ENCODE measurements at regions not wholly inside any gene's neighbourhood (a gene's known extent, or its start where the extent isn't known, plus 50 kb on each side); places are given as distances from the start of the nearest gene placed in this dataset.

DNA sequence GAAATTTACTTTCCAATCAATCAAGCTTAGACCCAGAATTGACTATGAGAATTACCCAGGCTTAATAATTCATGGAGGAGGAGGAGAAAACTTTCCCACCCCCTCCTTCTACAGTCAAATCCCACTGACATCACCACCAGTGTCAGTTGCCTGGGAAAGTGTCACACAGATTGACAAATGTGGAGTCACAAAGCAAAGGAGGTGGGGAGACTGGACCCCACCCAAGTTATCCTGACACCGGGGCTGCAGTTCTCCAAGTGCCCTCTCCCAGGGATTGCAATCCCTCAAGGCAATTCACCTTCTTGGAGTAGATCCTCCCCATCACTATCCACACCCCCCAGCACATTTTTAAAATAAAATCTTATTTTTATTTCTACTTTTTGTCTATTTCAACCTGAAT, 100.2 kb upstream of the CDH11 start:
- ATAC-seq (ENCODE audit: low read depth), result no peak
- no peaks in the 10 kb centered on the region for H3K36me3 Mint-ChIP-seq
- H3K27ac Mint-ChIP-seq, result no peak overlapping the region
- no peaks in the 10 kb centered on the region for H3K9me3 Mint-ChIP-seq
- H3K4me3 Mint-ChIP-seq, result no peak overlapping the region
- DNase-seq, result no peak
- POLR2A ChIA-PET, result no interaction called here
- H3K27me3 Mint-ChIP-seq, result no peaks in the 10 kb centered on the region
- H3K4me1 Mint-ChIP-seq, result no peaks in the 10 kb centered on the region

DNA sequence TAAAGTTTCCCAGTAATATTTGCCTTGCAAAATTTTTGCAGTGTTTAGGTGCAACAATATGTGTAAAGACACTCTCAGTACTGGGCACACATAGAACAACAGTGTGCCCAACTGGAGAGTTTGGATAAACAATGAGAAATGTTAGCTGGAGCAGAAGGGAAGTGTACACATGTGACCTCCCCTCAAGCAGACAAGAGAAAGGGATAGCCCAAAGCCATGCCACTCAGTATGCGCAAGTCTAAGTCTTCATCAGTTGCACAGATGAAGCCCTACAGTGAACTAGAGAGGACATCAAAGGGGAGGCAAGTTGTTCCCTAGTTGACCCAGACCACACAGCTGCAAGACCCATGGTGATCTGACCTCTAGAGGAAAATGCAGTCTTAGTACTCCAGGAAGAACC, 97.9 kb upstream of the CDH11 start:
- Mint-ChIP-seq H3K36me3 (no peaks in the 10 kb centered on the region), H3K4me3 (no peak overlapping the region), H3K9me3 (no peaks in the 10 kb centered on the region), H3K27ac (no peak overlapping the region), H3K27me3 (no peaks in the 10 kb centered on the region), H3K4me1 (no peaks in the 10 kb centered on the region)
- DNase-seq (no peak), ATAC-seq (ENCODE audit: low read depth) (no peak)
- POLR2A ChIA-PET, result no interaction called here

DNA sequence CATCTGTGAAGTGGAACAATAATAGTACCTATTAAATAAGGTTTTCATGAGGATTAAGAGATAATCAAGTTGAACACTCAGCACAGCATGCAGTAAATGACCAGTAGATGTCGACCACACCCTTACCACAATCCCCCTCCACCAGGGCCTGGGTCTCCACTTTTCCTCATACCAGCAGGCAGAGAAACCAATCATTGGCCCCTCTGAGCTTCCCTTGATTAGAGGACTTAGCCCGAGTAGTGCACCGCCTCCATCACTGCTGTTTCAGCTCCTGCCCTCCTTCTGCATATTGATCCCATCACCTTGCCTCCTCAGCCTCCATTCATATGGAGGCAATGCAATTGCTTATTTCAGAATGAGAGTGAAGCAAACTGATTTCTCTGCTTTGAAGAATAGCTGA, 96.5 kb upstream of the CDH11 start:
- Mint-ChIP-seq H3K4me1 (no peaks in the 10 kb centered on the region), H3K4me3 (no peak overlapping the region), H3K27me3 (no peaks in the 10 kb centered on the region), H3K36me3 (no peaks in the 10 kb centered on the region), H3K27ac (no peak overlapping the region), H3K9me3 (no peaks in the 10 kb centered on the region)
- POLR2A ChIA-PET, result no interaction called here
- ATAC-seq (ENCODE audit: low read depth), result no peak
- DNase-seq, result no peak

DNA sequence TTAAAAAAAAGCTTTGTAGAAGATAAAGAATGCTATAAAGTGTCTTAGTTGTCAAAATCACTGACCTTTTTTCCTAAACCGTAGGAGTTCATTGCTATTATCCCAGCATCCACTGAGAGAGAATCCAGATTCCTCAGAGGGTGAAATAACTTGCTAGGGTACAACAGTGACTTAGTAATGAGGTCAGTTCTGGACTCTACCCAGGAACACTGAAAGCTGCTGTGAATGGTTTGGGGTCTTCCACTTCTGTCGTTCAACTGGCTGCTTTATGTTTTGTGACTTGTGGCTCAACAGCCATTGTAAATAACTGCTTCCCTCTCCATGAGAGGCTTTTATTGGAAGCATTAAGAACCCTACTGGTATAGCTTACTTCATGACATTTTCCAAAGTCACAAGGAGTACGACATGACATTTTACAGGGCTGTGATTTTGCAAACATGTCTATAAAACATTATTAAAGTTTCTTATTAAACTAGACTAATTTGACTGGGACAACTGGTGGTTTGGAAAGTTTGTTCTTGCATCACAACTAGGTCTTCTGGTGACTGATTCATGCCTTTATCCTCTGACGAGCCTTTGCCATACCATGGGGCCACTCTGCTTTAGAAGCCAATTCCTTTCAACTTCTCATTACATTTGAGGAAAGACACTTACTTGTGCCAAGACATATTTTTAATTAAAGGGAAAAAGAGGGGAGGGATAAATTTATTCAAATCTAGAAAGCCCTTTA, 92.2 kb upstream of the CDH11 start:
- no peak overlapping the region for H3K27ac Mint-ChIP-seq
- no peak for ATAC-seq (ENCODE audit: low read depth)
- DNase-seq, result no peak
- H3K36me3 Mint-ChIP-seq, result no peaks in the 10 kb centered on the region
- no peaks in the 10 kb centered on the region for H3K9me3 Mint-ChIP-seq
- H3K27me3 Mint-ChIP-seq, result no peaks in the 10 kb centered on the region
- POLR2A ChIA-PET, result no interaction called here
- no peaks in the 10 kb centered on the region for H3K4me1 Mint-ChIP-seq
- H3K4me3 Mint-ChIP-seq, result no peak overlapping the region

DNA sequence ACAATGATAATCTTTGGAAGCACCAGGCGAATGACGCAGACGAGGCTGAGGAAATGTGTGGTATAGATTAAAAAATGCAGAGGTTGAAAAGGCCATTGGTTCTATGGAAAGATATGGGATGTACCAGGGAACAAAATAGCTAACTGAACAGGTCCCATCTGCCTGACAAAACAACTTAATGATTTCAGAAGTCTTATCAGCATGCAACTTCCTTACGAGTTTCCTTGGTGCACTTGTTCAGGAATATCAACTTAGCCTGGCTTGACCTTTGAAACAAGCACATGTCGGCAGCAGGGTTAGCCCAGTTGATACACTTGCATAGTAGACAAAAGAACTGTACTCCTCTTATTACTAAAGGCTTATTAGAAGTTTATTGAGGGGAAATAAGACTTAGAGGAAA, 90.9 kb upstream of the CDH11 start:
- ATAC-seq (ENCODE audit: low read depth), result no peak
- Mint-ChIP-seq H3K4me3 (no peak overlapping the region), H3K27ac (no peak overlapping the region), H3K4me1 (no peaks in the 10 kb centered on the region), H3K9me3 (no peaks in the 10 kb centered on the region), H3K36me3 (no peaks in the 10 kb centered on the region), H3K27me3 (no peaks in the 10 kb centered on the region)
- POLR2A ChIA-PET, result no interaction called here
- DNase-seq, result no peak

DNA sequence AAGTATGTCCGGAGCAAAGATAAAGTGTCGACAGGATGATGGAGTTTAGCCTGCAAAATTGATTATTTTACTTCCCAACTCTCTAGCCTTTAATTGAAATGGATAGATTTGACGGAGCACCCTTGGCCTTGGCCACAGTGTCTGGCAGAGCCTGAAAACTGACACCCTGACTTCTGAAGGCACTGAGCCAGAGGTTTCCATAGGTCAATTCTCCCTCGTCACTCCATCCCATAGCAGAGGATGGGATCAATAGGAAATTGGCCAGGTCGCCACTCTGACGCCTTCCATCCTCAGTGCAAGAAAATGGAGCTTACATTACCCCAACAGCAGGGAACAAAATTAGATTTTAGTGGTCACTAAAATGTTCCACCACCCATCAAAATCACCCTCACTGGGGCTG, 90.4 kb upstream of the CDH11 start:
- no peaks in the 10 kb centered on the region for H3K27me3 Mint-ChIP-seq
- no peak overlapping the region for H3K4me3 Mint-ChIP-seq
- POLR2A ChIA-PET, result no interaction called here
- no peaks in the 10 kb centered on the region for H3K9me3 Mint-ChIP-seq
- ATAC-seq (ENCODE audit: low read depth) (no peak), DNase-seq (no peak)
- H3K36me3 Mint-ChIP-seq, result no peaks in the 10 kb centered on the region
- H3K27ac Mint-ChIP-seq, result no peak overlapping the region
- no peaks in the 10 kb centered on the region for H3K4me1 Mint-ChIP-seq

DNA sequence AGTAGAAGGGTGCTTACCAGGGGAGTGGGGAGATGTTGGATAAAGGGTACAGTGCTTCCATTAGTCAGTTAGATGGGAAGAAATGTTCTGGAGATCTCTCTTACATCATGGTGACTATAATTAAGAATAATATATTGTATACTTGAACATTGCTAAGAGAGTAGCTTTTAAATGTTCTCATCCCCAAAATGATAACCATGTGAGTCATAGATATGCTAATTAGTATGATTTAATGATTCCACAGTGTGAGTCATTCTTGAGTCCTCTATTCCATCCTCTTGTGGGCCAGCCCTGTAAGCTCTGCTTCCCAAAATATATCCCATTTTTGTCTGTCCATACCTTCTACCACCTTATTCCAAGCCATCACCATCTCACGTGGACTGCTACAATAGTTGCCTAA, 80.6 kb upstream of the CDH11 start:
- POLR2A ChIA-PET, result no interaction called here
- no peaks in the 10 kb centered on the region for H3K27me3 Mint-ChIP-seq
- H3K36me3 Mint-ChIP-seq, result no peaks in the 10 kb centered on the region
- no peak overlapping the region for H3K4me3 Mint-ChIP-seq
- no peak for DNase-seq
- no peak for ATAC-seq (ENCODE audit: low read depth)
- no peak overlapping the region for H3K27ac Mint-ChIP-seq
- H3K9me3 Mint-ChIP-seq, result peaks cover 5% of the 10 kb centered on the region
- H3K4me1 Mint-ChIP-seq, result no peaks in the 10 kb centered on the region

DNA sequence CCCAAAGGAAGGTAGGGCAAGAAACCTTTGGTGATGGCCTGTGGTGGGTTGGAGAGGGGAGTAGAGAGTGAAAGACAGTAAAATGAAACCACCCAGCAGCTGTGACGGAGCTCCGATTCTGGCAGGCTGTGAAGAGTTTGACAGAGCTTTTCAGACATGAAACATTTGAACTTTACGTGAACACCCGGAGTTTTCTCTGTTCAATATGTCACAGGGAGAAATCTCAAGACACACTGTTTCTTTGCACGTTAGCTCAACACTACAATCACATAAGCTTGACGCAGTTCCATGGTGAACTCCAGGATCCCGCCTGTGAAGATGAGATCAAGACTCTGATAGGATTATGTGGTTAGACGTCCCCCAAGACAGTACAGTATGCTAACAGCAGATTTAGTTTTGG, 79.6 kb upstream of the CDH11 start:
- Mint-ChIP-seq H3K4me1 (no peaks in the 10 kb centered on the region), H3K36me3 (no peaks in the 10 kb centered on the region), H3K4me3 (no peak overlapping the region), H3K27me3 (no peaks in the 10 kb centered on the region), H3K9me3 (peaks cover 5% of the 10 kb centered on the region), H3K27ac (no peak overlapping the region)
- DNase-seq (no peak), ATAC-seq (ENCODE audit: low read depth) (no peak)
- POLR2A ChIA-PET, result no interaction called here

DNA sequence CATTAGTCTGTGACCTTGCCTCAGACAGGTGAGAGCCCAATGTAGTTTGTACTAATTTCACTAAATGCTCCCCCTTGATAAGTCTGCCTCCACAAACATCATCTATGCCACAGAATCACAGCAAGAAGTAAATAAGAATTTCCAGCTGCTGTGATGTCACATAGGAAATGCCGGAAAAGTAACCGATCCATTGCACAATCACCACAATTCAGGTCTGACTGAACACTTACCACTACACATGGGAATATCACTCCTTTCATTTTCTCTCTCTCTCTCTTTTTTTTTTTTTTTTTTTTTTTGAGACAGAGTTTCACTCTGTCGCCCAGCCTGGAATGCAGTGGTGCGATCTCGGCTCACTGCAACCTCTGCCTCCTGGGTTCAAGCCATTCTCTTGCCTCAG, 79.0 kb upstream of the CDH11 start:
- no peaks in the 10 kb centered on the region for H3K36me3 Mint-ChIP-seq
- H3K4me3 Mint-ChIP-seq, result no peak overlapping the region
- H3K9me3 Mint-ChIP-seq, result peaks cover 5% of the 10 kb centered on the region
- no peak for ATAC-seq (ENCODE audit: low read depth)
- H3K27ac Mint-ChIP-seq, result no peak overlapping the region
- H3K27me3 Mint-ChIP-seq, result no peaks in the 10 kb centered on the region
- POLR2A ChIA-PET, result no interaction called here
- no peaks in the 10 kb centered on the region for H3K4me1 Mint-ChIP-seq
- no peak for DNase-seq

DNA sequence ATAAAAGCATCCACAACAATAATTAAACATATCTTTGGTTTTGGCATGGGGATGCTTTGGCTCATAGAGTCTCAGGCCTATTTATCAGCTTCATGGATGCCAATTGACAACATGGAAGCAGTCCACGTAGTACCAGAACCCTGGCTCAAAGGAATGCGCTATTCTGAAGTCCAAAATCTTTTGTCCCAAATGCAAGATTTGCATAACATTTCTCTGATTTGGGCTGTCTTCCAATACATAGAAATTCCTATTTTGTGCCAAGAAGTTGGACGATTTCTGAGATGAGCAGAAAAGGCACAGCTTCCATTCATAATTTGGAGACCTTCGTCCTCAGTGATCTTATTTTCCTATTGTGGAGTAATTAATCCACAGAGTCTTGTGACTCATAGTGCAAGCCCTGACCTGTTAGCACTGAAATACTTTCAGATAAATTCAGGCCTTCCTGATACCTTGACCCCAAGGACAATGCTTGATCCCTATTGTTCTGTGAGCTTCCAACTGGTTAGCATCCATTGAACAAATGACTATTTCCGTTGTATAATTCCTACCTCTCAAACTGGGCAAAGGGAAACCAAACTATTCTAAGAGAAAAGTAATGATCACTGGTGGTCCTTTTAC, 78.4 kb upstream of the CDH11 start:
- Mint-ChIP-seq H3K27ac (no peak overlapping the region), H3K4me1 (no peaks in the 10 kb centered on the region), H3K9me3 (peaks cover 5% of the 10 kb centered on the region), H3K27me3 (no peaks in the 10 kb centered on the region), H3K4me3 (no peak overlapping the region), H3K36me3 (no peaks in the 10 kb centered on the region)
- no peak for DNase-seq
- POLR2A ChIA-PET, result no interaction called here
- no peak for ATAC-seq (ENCODE audit: low read depth)

DNA sequence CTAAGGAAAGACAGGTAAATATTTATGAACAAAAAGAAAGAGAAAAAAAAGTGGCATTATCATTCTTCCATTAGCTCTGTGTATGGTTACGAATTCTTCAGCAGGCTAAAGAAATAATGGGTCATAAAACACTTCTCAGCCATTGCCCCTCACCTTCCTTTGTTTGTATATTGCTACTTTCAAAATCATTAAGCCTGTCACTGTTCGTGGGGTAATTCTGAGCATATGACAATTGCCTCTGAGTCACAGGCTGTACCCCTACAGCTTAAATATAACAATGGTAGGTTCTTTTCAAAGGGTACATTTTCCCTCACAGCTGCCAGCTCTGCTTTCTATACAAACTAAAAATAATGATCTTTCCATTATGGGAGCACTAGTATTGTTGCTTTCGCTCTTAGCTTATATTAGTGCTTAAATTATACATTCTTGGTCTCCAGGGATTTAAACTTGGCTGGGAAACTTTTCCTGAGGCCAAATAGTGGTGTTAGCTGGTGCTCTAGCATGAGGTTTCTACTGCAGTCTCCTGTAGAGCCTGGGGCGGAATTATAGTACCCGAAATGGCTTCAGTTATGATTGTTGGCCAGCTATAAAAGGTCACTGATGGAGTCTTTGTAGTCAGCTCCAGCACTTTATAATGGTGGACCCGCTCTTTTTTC, 74.7 kb upstream of the CDH11 start:
- H3K9me3 Mint-ChIP-seq, result peaks cover 3% of the 10 kb centered on the region
- no peak overlapping the region for H3K4me3 Mint-ChIP-seq
- H3K4me1 Mint-ChIP-seq, result no peaks in the 10 kb centered on the region
- POLR2A ChIA-PET, result no interaction called here
- no peak for ATAC-seq (ENCODE audit: low read depth)
- H3K27me3 Mint-ChIP-seq, result no peaks in the 10 kb centered on the region
- no peak overlapping the region for H3K27ac Mint-ChIP-seq
- no peak for DNase-seq
- no peaks in the 10 kb centered on the region for H3K36me3 Mint-ChIP-seq

DNA sequence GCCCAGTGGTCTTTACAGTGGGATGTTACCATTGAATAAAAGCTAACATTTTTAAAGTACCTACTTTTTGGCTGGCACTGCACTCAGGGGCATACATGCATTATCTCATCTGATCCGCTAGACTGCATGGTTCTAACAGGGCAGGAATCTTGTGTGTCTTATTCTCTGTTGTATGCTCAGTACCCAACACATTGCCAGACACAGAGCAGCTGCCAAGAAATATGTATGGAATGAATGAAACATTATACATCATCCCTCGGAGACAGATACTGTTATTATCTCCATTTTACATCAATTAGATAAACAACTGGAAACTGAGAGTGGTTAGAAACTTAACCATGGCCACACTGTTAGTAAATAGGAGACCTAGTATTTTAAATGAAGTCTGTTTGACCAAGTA, 74.1 kb upstream of the CDH11 start:
- Mint-ChIP-seq H3K4me3 (no peak overlapping the region), H3K9me3 (peaks cover 3% of the 10 kb centered on the region), H3K36me3 (no peaks in the 10 kb centered on the region), H3K27ac (no peak overlapping the region), H3K27me3 (no peaks in the 10 kb centered on the region), H3K4me1 (no peaks in the 10 kb centered on the region)
- POLR2A ChIA-PET, result no interaction called here
- DNase-seq, result no peak
- no peak for ATAC-seq (ENCODE audit: low read depth)

DNA sequence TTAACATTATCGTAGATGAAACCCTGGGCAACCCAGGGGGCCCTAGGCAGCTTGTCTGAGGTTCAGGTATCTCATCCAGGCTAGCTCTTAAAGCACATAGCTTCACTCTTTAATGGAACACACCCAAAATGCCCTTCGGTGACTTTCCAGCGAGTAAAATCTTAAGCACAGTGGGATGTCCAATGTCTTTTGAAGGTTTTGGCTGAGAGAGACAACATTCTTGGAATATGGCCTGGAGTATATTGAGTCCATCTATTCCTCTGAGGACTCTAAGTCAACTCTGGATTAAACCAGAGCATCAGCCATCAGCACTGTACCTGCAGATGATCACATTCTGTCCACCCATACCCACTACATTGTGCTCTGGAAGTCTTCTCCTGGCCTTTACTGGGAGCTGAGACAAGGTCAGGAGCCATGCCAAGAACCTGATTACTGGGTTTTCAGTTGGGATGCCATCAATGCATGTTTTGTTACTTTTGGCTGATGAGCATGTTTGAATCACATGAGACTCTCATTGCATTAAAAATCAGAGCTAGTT, 63.4 kb upstream of the CDH11 start:
- ATAC-seq (ENCODE audit: low read depth) (no peak), DNase-seq (no peak)
- Mint-ChIP-seq H3K9me3 (peaks cover 6% of the 10 kb centered on the region), H3K27me3 (no peaks in the 10 kb centered on the region), H3K36me3 (no peaks in the 10 kb centered on the region), H3K27ac (no peak overlapping the region), H3K4me1 (no peaks in the 10 kb centered on the region), H3K4me3 (no peak overlapping the region)
- POLR2A ChIA-PET, result no interaction called here

DNA sequence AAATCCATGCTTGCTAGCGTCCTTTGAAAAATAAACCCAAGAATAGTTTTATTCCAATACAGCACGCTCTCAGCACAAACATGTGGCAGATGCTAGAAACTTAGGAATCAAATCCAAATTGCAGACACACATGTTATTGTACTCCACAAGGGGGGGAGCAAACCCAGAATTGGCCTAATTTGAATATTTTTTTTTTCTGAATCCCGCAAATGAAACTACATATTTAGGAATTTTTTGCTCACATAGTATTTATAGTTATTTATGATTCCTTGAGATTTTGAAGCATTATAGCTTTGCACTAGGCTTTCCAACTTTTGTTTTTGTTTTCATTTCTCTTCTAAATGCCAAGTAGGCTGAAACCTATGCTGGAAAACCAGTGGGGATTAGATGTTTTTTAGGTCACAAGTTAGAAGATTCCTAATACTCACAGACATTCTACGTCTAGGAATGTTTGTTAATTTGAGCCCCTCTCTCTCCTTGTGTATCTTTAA, 59.3 kb upstream of the CDH11 start:
- Mint-ChIP-seq H3K4me3 (no peak overlapping the region), H3K9me3 (peaks cover 3% of the 10 kb centered on the region), H3K27ac (no peak overlapping the region), H3K36me3 (no peaks in the 10 kb centered on the region), H3K4me1 (no peaks in the 10 kb centered on the region), H3K27me3 (no peaks in the 10 kb centered on the region)
- POLR2A ChIA-PET, result no interaction called here
- DNase-seq, result no peak
- ATAC-seq (ENCODE audit: low read depth), result no peak

All from activated naive CD8-positive, alpha-beta T cell treated with anti-CD3 and anti-CD28 coated beads, Interleukin-2, amount 10 ng/mL, durations not matched to agents 7 days and 5 days (primary cell).